H9 (cell line): ENCODE measurements at regions not wholly inside any gene's neighbourhood (a gene's known extent, or its start where the extent isn't known, plus 50 kb on each side); places are given as distances from the start of the nearest gene placed in this dataset.

ENCODE experiments used
- DNase-seq: peaks from one replicate; pipeline ENCODE4 v3.0.0-alpha.2; 2017
- H2AFZ ChIP-seq: one replicate; pipeline ENCODE4 v1.6.1; 2013; ENCODE audit warnings: mild to moderate bottlenecking, low read length, control low read depth, moderate library complexity
- H2AK5ac ChIP-seq: 2 replicates; pipeline ENCODE4 v1.6.1; 2013; ENCODE audit warnings: low read length, control low read depth, mixed read lengths; ENCODE audit not compliant: insufficient read length
- H2BK120ac ChIP-seq: one replicate; pipeline ENCODE4 v1.6.1; 2013; ENCODE audit warnings: low read depth, mild to moderate bottlenecking, low read length, control low read depth, inconsistent platforms; ENCODE audit not compliant: poor library complexity, severe bottlenecking
- H2BK12ac ChIP-seq: 2 replicates; pipeline ENCODE4 v1.6.1; 2013; ENCODE audit warnings: low read length, control low read depth, mixed read lengths, low read depth; ENCODE audit not compliant: insufficient read length
- H2BK15ac ChIP-seq: 2 replicates; pipeline ENCODE4 v1.6.1; 2013; ENCODE audit warnings: low read depth, low read length, control low read depth
- H2BK20ac ChIP-seq: one replicate; pipeline ENCODE4 v1.6.1; 2013; ENCODE audit warnings: low read depth, mild to moderate bottlenecking, low read length, control low read depth, inconsistent platforms; ENCODE audit not compliant: poor library complexity, severe bottlenecking
- H2BK5ac ChIP-seq: 2 replicates; pipeline ENCODE4 v1.6.1; 2013; ENCODE audit warnings: low read length, control low read depth, mixed read lengths; ENCODE audit not compliant: insufficient read length
- H3K14ac ChIP-seq: 2 replicates; pipeline ENCODE4 v1.6.1; 2013; ENCODE audit warnings: low read length, control low read depth; ENCODE audit not compliant: insufficient read depth
- H3K18ac ChIP-seq: 2 replicates; pipeline ENCODE4 v1.6.1; 2013; ENCODE audit warnings: low read depth, mild to moderate bottlenecking, mixed read lengths, low read length, control low read depth; ENCODE audit not compliant: insufficient read length
- H3K23ac ChIP-seq: 2 replicates; pipeline ENCODE4 v1.6.1; 2013; ENCODE audit warnings: low read length, control low read depth, mixed read lengths, low read depth; ENCODE audit not compliant: insufficient read length
- H3K23me2 ChIP-seq: 2 replicates; pipeline ENCODE4 v1.6.1; 2013; ENCODE audit warnings: low read depth, mild to moderate bottlenecking, mixed read lengths, low read length, control low read depth; ENCODE audit not compliant: insufficient read length, poor library complexity, severe bottlenecking
- H3K27ac ChIP-seq: 2 replicates; pipeline ENCODE4 v1.5.1; 2013; ENCODE audit warnings: low read length, control low read depth, mixed read lengths, low read depth; ENCODE audit not compliant: insufficient read length
- H3K27me3 ChIP-seq: 2 replicates; pipeline ENCODE4 v1.6.1; 2013; ENCODE audit warnings: low read length, control low read depth, inconsistent platforms; ENCODE audit not compliant: insufficient read depth
- H3K4ac ChIP-seq: 2 replicates; pipeline ENCODE4 v1.6.1; 2013; ENCODE audit warnings: low read depth, mild to moderate bottlenecking, control low read depth, inconsistent platforms, low read length, moderate library complexity
- H3K4me1 ChIP-seq: 2 replicates; pipeline ENCODE4 v1.6.1; 2013; ENCODE audit warnings: low read length, control low read depth, inconsistent platforms; ENCODE audit not compliant: insufficient read depth
- H3K4me2 ChIP-seq: 2 replicates; pipeline ENCODE4 v1.6.1; 2013; ENCODE audit warnings: low read length, control low read depth, mixed read lengths; ENCODE audit not compliant: insufficient read length, insufficient read depth
- H3K56ac ChIP-seq: 2 replicates; pipeline ENCODE4 v1.6.1; 2013; ENCODE audit warnings: low read depth, mild to moderate bottlenecking, mixed read lengths, low read length, control low read depth; ENCODE audit not compliant: insufficient read length
- H3K79me1 ChIP-seq: 2 replicates; pipeline ENCODE4 v1.6.1; 2013; ENCODE audit warnings: low read depth, mild to moderate bottlenecking, moderate library complexity, low read length, control low read depth, inconsistent platforms; ENCODE audit not compliant: insufficient read depth, poor library complexity, severe bottlenecking
- H3K79me2 ChIP-seq: 2 replicates; pipeline ENCODE4 v1.6.1; 2013; ENCODE audit warnings: low read length, control low read depth, inconsistent platforms; ENCODE audit not compliant: insufficient read depth
- H3K9ac ChIP-seq: 2 replicates; pipeline ENCODE4 v1.6.1; 2013; ENCODE audit warnings: low read length, control low read depth, mixed read lengths; ENCODE audit not compliant: insufficient read length; ENCODE audit errors: extremely low read depth
- H3K9me3 ChIP-seq: one replicate; pipeline ENCODE4 v1.6.1; 2013; ENCODE audit warnings: low read depth, low read length, inconsistent platforms; ENCODE audit not compliant: control insufficient read depth
- H3T11ph ChIP-seq: one replicate; pipeline ENCODE4 v1.6.1; 2013; ENCODE audit warnings: mild to moderate bottlenecking, low read length, control low read depth, inconsistent platforms
- H4K20me1 ChIP-seq: one replicate; pipeline ENCODE4 v1.6.1; 2013; ENCODE audit not compliant: control insufficient read depth, insufficient read length, insufficient read depth
- H4K5ac ChIP-seq: 2 replicates; pipeline ENCODE4 v1.6.1; 2013; ENCODE audit warnings: low read depth, mild to moderate bottlenecking, mixed read lengths, low read length, control low read depth; ENCODE audit not compliant: insufficient read length
- H4K8ac ChIP-seq: replicated peaks from 2 replicates; pipeline ENCODE4 v1.6.1; 2013; ENCODE audit warnings: low read length, control low read depth, mixed read lengths, low read depth; ENCODE audit not compliant: insufficient read length
- H4K91ac ChIP-seq: 2 replicates; pipeline ENCODE4 v1.6.1; 2013; ENCODE audit warnings: low read depth, mild to moderate bottlenecking, moderate library complexity, mixed read lengths, low read length, control low read depth; ENCODE audit not compliant: insufficient read length
- H3K27ac Mint-ChIP-seq, 3 experiments: 2 replicates in 2 of 3; 3 replicates in 1 of 3; pipeline ENCODE4 v1.8.0; 2020 to 2021; ENCODE audit warnings: mixed read lengths in 3 of 3, mild to moderate bottlenecking in 1 of 3, moderate library complexity in 1 of 3
- H3K27me3 Mint-ChIP-seq: 2 replicates; pipeline ENCODE4 v1.8.0; 2021; ENCODE audit warnings: low read depth, mild to moderate bottlenecking, moderate library complexity, mixed read lengths
- H3K36me3 Mint-ChIP-seq, 3 experiments: 2 replicates in 2 of 3; 3 replicates in 1 of 3; pipeline ENCODE4 v1.8.0; 2020 to 2021; ENCODE audit warnings: low read depth in 3 of 3, mixed read lengths in 3 of 3; ENCODE audit not compliant: insufficient read depth in 1 of 3
- H3K4me1 Mint-ChIP-seq, 2 experiments: 2 replicates each; pipeline ENCODE4 v1.8.0; 2020; ENCODE audit warnings: mixed read lengths in 2 of 2
- H3K4me3 Mint-ChIP-seq, 2 experiments: 2 replicates in 1 of 2; 3 replicates in 1 of 2; pipeline ENCODE4 v1.8.0; 2020 to 2021; ENCODE audit warnings: mild to moderate bottlenecking in 2 of 2, mixed read lengths in 2 of 2, moderate library complexity in 1 of 2
- H3K9me3 Mint-ChIP-seq, 2 experiments: 2 replicates in 1 of 2; 3 replicates in 1 of 2; pipeline ENCODE4 v1.8.0; 2020; ENCODE audit warnings: mild to moderate bottlenecking in 2 of 2, mixed read lengths in 2 of 2, moderate library complexity in 1 of 2
- CTCF ChIP-seq: fragments of 200-600 bp; sonication (generic); conservative IDR thresholded peaks from 3 replicates; pipeline ENCODE4 v1.8.0; 2021; ENCODE audit warnings: antibody characterized with exemption, mild to moderate bottlenecking
- WGBS: extraction: QIAGEN DNeasy Blood & Tissue Kit; methylation state at CpG from one replicate; pipeline ENCODE4 v1.1.7; 2013; ENCODE audit warnings: missing lambda C conversion rate, low lambda C conversion rate, mixed read lengths; ENCODE audit not compliant: insufficient read length; ENCODE audit errors: extremely low coverage; 5-methylcytosine and 5-hydroxymethylcytosine counted together

- Histone ChIP-seq H2BK5ac (no peak overlapping the region), H3K14ac (no peak overlapping the region), H3K9ac (no peak overlapping the region), H2BK15ac (no peak overlapping the region), H2BK12ac (no peak overlapping the region), H2AFZ (no peak overlapping the region), H3K79me2 (no peaks in the 10 kb centered on the region), H3T11ph (no peak overlapping the region), H3K9me3 (no peaks in the 10 kb centered on the region), H3K23me2 (no peaks in the 10 kb centered on the region), H3K4ac (no peak overlapping the region), H3K27ac (no peak overlapping the region), H2AK5ac (no peak overlapping the region), H3K4me2 (peak overlapping the region; percentile 83), H2BK120ac (no peak overlapping the region), H3K23ac (no peak overlapping the region), H3K18ac (no peak overlapping the region), H3K79me1 (no peaks in the 10 kb centered on the region), H2BK20ac (no peak overlapping the region), H3K27me3 (no peaks in the 10 kb centered on the region), H4K91ac (no peak overlapping the region), H4K8ac (no peak overlapping the region), H3K56ac (no peak overlapping the region), H4K5ac (no peak overlapping the region), H3K4me1 (peaks cover 23% of the 10 kb centered on the region; the same call in 1 of the 2 replicates), H4K20me1 (no peaks in the 10 kb centered on the region)
- peaks cover 54 to 69% of the 10 kb centered on the region in 2 experiments for H3K4me1 Mint-ChIP-seq
- no peaks in the 10 kb centered on the region for H3K9me3 Mint-ChIP-seq
- no CpG with 5 or more reads among the region's 3 CpGs for WGBS
- peak; percentile 57 for TF ChIP-seq CTCF
- DNase-seq, result no peak
- H3K27ac Mint-ChIP-seq, result peak overlapping the region; percentile 54 to 97 (median 85); a peak in 6 of 7 replicates
- H3K4me3 Mint-ChIP-seq, result peak overlapping the region; percentile 13 to 68
- H3K36me3 Mint-ChIP-seq, result peaks cover 0 to 2% (median 0%) of the 10 kb centered on the region in 3 experiments; a peak in 1 of 7 replicates
- peaks cover 5% of the 10 kb centered on the region for H3K27me3 Mint-ChIP-seq
These were observed 300.4 kb downstream of the LRFN2 start for GRCh38 chr6:40286721-40287120.
